Suppressor macrophage (primary cell): ENCODE measurements at regions not wholly inside any gene's neighbourhood (a gene's known extent, or its start where the extent isn't known, plus 50 kb on each side); places are given as distances from the start of the nearest gene placed in this dataset.
A peak's percentile ranks its signal among the peaks of the same experiment; 100 is the strongest.

ENCODE experiments used
- DNase-seq, 4 experiments: peaks; one replicate each; pipeline ENCODE4 v3.0.0-alpha.2; 2020 to 2022

- DNase-seq: no peak
These were observed 107.7 kb upstream of the MGAT5 start for GRCh38 chr2:134146161-134146560.

- no peak for DNase-seq
These were observed 107.3 kb upstream of the MGAT5 start for GRCh38 chr2:134146620-134147019.

GRCh38 chr2:134148172-134148571 is 105.7 kb upstream of the MGAT5 start:
- DNase-seq: no peak

GRCh38 chr2:134148843-134149472 is 104.9 kb upstream of the MGAT5 start:
- no peak for DNase-seq

- DNase-seq: no peak
These were observed 104.0 kb upstream of the MGAT5 start for GRCh38 chr2:134149904-134150303.

- no peak for DNase-seq
These were observed 103.1 kb upstream of the MGAT5 start for GRCh38 chr2:134150760-134151159.

- peak; percentile 37 to 72 (median 62) for DNase-seq
These were observed 101.5 kb upstream of the MGAT5 start for GRCh38 chr2:134152045-134153010.

- DNase-seq: peak in 1 of 4 experiments; percentile 31
These were observed 100.5 kb upstream of the MGAT5 start for GRCh38 chr2:134153294-134153880.

GRCh38 chr2:134154246-134154645 is 99.6 kb upstream of the MGAT5 start:
- DNase-seq: peak; percentile 62 to 85 (median 84)

- DNase-seq: peak; percentile 48 to 76 (median 62)
These were observed 98.7 kb upstream of the MGAT5 start for GRCh38 chr2:134155134-134155533.

GRCh38 chr2:134158295-134158694 is 95.6 kb upstream of the MGAT5 start:
- DNase-seq: no peak

- peak; percentile 26 to 63 (median 48) for DNase-seq
These were observed 92.7 kb upstream of the MGAT5 start for GRCh38 chr2:134161170-134161547.

GRCh38 chr2:134163336-134163735 is 90.5 kb upstream of the MGAT5 start:
- no peak for DNase-seq

GRCh38 chr2:134164306-134164705 is 89.6 kb upstream of the MGAT5 start:
- no peak for DNase-seq

- peak; percentile 18 to 58 (median 35) for DNase-seq
These were observed 86.9 kb upstream of the MGAT5 start for GRCh38 chr2:134167015-134167414.

- DNase-seq: no peak
These were observed 84.1 kb upstream of the MGAT5 start for GRCh38 chr2:134169788-134170187.

- no peak for DNase-seq
These were observed 83.6 kb upstream of the MGAT5 start for GRCh38 chr2:134170294-134170693.

- no peak for DNase-seq
These were observed 83.2 kb upstream of the MGAT5 start for GRCh38 chr2:134170700-134171099.

- DNase-seq: no peak
These were observed 80.4 kb upstream of the MGAT5 start for GRCh38 chr2:134173338-134174016.

- no peak for DNase-seq
These were observed 79.2 kb upstream of the MGAT5 start for GRCh38 chr2:134174711-134175110.

- no peak for DNase-seq
These were observed 78.0 kb upstream of the MGAT5 start for GRCh38 chr2:134175834-134176233.

- no peak for DNase-seq
These were observed 76.4 kb upstream of the MGAT5 start for GRCh38 chr2:134177351-134177931.
